Liver (tissue), 8 donors: ENCODE measurements at regions not wholly inside any gene's neighbourhood (a gene's known extent, or its start where the extent isn't known, plus 50 kb on each side); places are given as distances from the start of the nearest gene placed in this dataset.

Experiments used
- DNase-seq: peaks from one replicate; pipeline ENCODE4 v3.0.0-alpha.2; 2017; ENCODE audit warnings: low spot score
- H3K27ac ChIP-seq, 2 donors: one replicate each; pipeline ENCODE4 v1.7.0; 2013; ENCODE audit warnings: inconsistent platforms in 2 of 2, low read length in 2 of 2, control low read depth in 1 of 2, low read depth in 1 of 2, mild to moderate bottlenecking in 1 of 2
- H3K27me3 ChIP-seq, 4 donors: one replicate each; pipeline versions ENCODE4 v1.6.1 to v1.7.0; 2013; ENCODE audit warnings: low read length in 3 of 4, inconsistent platforms in 1 of 4, mild to moderate bottlenecking in 1 of 4, moderate library complexity in 1 of 4; ENCODE audit not compliant: control insufficient read depth in 4 of 4, insufficient read depth in 4 of 4
- H3K36me3 ChIP-seq, 4 donors: one replicate each; pipeline versions ENCODE4 v1.6.1 to v1.7.0; 2013; ENCODE audit warnings: low read length in 3 of 4, mild to moderate bottlenecking in 3 of 4, low read depth in 1 of 4, moderate library complexity in 1 of 4; ENCODE audit not compliant: control insufficient read depth in 4 of 4, insufficient read depth in 3 of 4
- H3K4me1 ChIP-seq, 4 donors: one replicate each; pipeline versions ENCODE4 v1.6.1 to v1.7.0; 2013; ENCODE audit warnings: low read length in 3 of 4, mild to moderate bottlenecking in 3 of 4, moderate library complexity in 1 of 4; ENCODE audit not compliant: control insufficient read depth in 4 of 4, insufficient read depth in 4 of 4
- H3K4me3 ChIP-seq, 3 donors: one replicate each; pipeline versions ENCODE4 v1.6.1 to v1.7.0; 2013; ENCODE audit warnings: low read length in 3 of 3, control low read depth in 1 of 3, low read depth in 1 of 3, mild to moderate bottlenecking in 1 of 3
- H3K9ac ChIP-seq, 2 donors: one replicate each; pipeline ENCODE4 v1.7.0; 2013; ENCODE audit warnings: low read length in 2 of 2, mild to moderate bottlenecking in 2 of 2, moderate library complexity in 2 of 2, control low read depth in 1 of 2, low read depth in 1 of 2
- H3K9me3 ChIP-seq, 4 donors: one replicate each; pipeline versions ENCODE4 v1.6.1 to v1.7.0; 2013; ENCODE audit warnings: low read length in 3 of 4; ENCODE audit not compliant: control insufficient read depth in 4 of 4
- ATF3 ChIP-seq: IDR thresholded peaks from 2 replicates; pipeline ENCODE4 v1.6.1; 2016; ENCODE audit warnings: antibody characterized with exemption
- CTCF ChIP-seq: fragments of 150-350 bp; IDR thresholded peaks from 2 replicates; pipeline ENCODE4 v1.5.1; 2017; ENCODE audit warnings: improper control_type of control experiment, low read depth, low read length; ENCODE audit not compliant: missing input control
- EGR1 ChIP-seq, 2 donors: IDR thresholded peaks; 2 replicates each; pipeline ENCODE4 v1.6.1; 2016 to 2018; ENCODE audit warnings: antibody characterized with exemption in 2 of 2, low read depth in 2 of 2
- FOXA1 ChIP-seq: IDR thresholded peaks from 2 replicates; pipeline ENCODE4 v1.6.1; 2016; ENCODE audit warnings: antibody characterized with exemption
- FOXA2 ChIP-seq: IDR thresholded peaks from 2 replicates; pipeline ENCODE4 v1.6.1; 2016; ENCODE audit warnings: antibody characterized with exemption
- GABPA ChIP-seq, 2 donors: IDR thresholded peaks in 1 of 2; conservative IDR thresholded peaks in 1 of 2; 2 replicates each; pipeline ENCODE4 v1.6.1; 2016; ENCODE audit warnings: antibody characterized with exemption in 2 of 2, mild to moderate bottlenecking in 1 of 2, moderate library complexity in 1 of 2
- HNF4A ChIP-seq, 2 donors: conservative IDR thresholded peaks; 2 replicates each; pipeline ENCODE4 v1.6.1; 2016; ENCODE audit warnings: antibody characterized with exemption in 2 of 2, mild to moderate bottlenecking in 2 of 2
- HNF4G ChIP-seq: IDR thresholded peaks from 2 replicates; pipeline ENCODE4 v1.6.1; 2016; ENCODE audit warnings: antibody characterized with exemption
- JUND ChIP-seq, 2 donors: IDR thresholded peaks; 2 replicates each; pipeline ENCODE4 v1.6.1; 2016; ENCODE audit warnings: antibody characterized with exemption in 2 of 2
- MAX ChIP-seq: IDR thresholded peaks from 2 replicates; pipeline ENCODE4 v1.6.1; 2016; ENCODE audit warnings: antibody characterized with exemption
- NR2F2 ChIP-seq: IDR thresholded peaks from 2 replicates; pipeline ENCODE4 v1.6.1; 2016; ENCODE audit warnings: antibody characterized with exemption
- RAD21 ChIP-seq, 2 donors: IDR thresholded peaks; 2 replicates each; pipeline ENCODE4 v1.6.1; 2016; ENCODE audit warnings: antibody characterized with exemption in 2 of 2, mild to moderate bottlenecking in 2 of 2
- REST ChIP-seq: IDR thresholded peaks from 2 replicates; pipeline ENCODE4 v1.6.1; 2016; ENCODE audit warnings: antibody characterized with exemption, mild to moderate bottlenecking
- RXRA ChIP-seq, 2 donors: IDR thresholded peaks; 2 replicates each; pipeline ENCODE4 v1.6.1; 2017 to 2018; ENCODE audit warnings: antibody characterized with exemption in 2 of 2, mild to moderate bottlenecking in 1 of 2
- SP1 ChIP-seq: IDR thresholded peaks from 2 replicates; pipeline ENCODE4 v1.6.1; 2018; ENCODE audit warnings: antibody characterized with exemption, mild to moderate bottlenecking
- TAF1 ChIP-seq: conservative IDR thresholded peaks from 2 replicates; pipeline ENCODE4 v1.6.1; 2016; ENCODE audit warnings: antibody characterized with exemption, mild to moderate bottlenecking
- YY1 ChIP-seq: IDR thresholded peaks from 2 replicates; pipeline ENCODE4 v1.6.1; 2016; ENCODE audit warnings: antibody characterized with exemption, mild to moderate bottlenecking
- ZBTB33 ChIP-seq: IDR thresholded peaks from 2 replicates; pipeline ENCODE4 v1.6.1; 2016; ENCODE audit warnings: antibody characterized with exemption
- WGBS: extraction: QIAGEN DNeasy Blood & Tissue Kit; methylation state at CpG from one replicate; pipeline ENCODE4 v1.1.7; 2013; 5-methylcytosine and 5-hydroxymethylcytosine counted together
- donor health status: healthy.
- donor health status: healthy.
- donor health status: healthy.
- donor health status: healthy.
- donor health status: healthy.

GRCh38 chrX:45518552-45518951, 317.9 kb upstream of the DIPK2B start:
- Histone ChIP-seq H3K36me3 (no peaks in the 10 kb centered on the region), H3K27me3 (no peaks in the 10 kb centered on the region), H3K4me1 (no peaks in the 10 kb centered on the region), H3K27ac (no peak overlapping the region), H3K4me3 (no peak overlapping the region), H3K9me3 (no peaks in the 10 kb centered on the region), H3K9ac (no peak overlapping the region)
- 70% methylated on average over 1 of the region's 1 CpG for WGBS
- DNase-seq: no peak
- TF ChIP-seq SP1: no peak
- no peak for TF ChIP-seq HNF4G
- no peak for TF ChIP-seq ATF3
- TF ChIP-seq TAF1: no peak
- TF ChIP-seq GABPA (IDR thresholded peaks at IDR 0.05 in 1 of 2, conservative IDR thresholded peaks at IDR 0.05 in 1 of 2): no peak
- no peak for TF ChIP-seq FOXA1
- TF ChIP-seq CTCF: no peak
- TF ChIP-seq ZBTB33: no peak
- no peak for TF ChIP-seq RXRA (IDR thresholded peaks at IDR 0.05)
- TF ChIP-seq FOXA2: no peak
- no peak for TF ChIP-seq JUND (IDR thresholded peaks at IDR 0.05)
- TF ChIP-seq HNF4A (conservative IDR thresholded peaks at IDR 0.05): no peak
- no peak for TF ChIP-seq RAD21 (IDR thresholded peaks at IDR 0.05)
- no peak for TF ChIP-seq REST
- no peak for TF ChIP-seq MAX
- TF ChIP-seq EGR1 (IDR thresholded peaks at IDR 0.05; ENCODE audit: low read depth in 2 of 2): no peak
- no peak for TF ChIP-seq NR2F2
- TF ChIP-seq YY1: no peak
